Left forelimb (tissue), 1 donor: ENCODE measurements at regions not wholly inside any gene's neighbourhood (a gene's known extent, or its start where the extent isn't known, plus 50 kb on each side); places are given as distances from the start of the nearest gene placed in this dataset.

Experiments used
- DNase-seq: peaks from one replicate; pipeline ENCODE4 v3.0.0-alpha.2; 2018; ENCODE audit warnings: low spot score

DNA sequence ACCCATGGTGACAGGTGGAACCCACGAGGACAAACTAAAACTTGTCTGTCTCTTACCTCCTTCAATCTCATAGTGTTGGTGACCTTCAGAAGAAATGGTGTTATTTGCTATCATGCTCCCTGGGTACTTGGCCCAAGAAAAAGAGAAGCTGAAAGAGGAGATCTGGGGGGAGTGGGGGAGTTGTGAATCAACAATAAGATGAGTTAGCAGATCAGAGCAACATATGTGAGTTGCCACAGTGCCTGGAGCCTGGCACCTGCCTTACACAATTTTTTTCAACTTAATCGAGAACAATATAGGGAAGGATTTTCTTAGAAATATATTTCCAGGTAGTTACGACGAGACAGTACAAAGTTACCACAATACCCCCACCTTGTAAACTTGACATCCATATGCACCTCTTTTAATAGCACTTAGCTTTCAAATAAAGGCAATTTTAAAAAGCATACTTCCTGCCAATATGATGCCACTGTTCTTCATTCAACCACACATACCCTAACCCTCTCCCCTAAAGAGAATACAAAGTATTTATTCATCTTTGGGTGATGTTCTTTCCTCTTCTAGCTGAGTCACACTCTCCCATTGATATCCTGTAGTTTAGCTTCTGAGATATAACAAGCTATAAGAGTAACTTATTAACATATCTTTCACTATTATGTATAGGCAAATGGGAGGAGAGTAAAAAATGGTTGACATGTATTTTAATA, 424.1 kb upstream of the OR4E1 start:
- DNase-seq: no peak

DNA sequence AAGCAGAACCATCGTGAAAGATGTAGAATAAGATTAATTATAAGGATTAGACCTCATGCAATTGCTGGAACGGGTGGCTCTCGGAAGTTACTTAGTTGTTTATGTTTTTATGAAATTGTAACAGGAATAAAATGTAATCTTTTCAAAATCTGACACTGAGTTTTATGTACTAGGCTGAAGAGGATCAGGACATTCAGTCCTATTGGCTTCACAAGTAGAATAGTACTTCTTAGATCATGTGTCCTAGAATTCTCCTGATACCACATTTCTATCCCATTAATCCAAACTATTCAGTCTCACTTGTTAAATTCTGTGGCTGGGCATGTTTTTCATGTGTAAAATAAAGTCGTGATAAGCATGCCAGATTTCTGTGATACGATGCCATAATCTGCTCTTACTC, 423.5 kb upstream of the OR4E1 start:
- no peak for DNase-seq

DNA sequence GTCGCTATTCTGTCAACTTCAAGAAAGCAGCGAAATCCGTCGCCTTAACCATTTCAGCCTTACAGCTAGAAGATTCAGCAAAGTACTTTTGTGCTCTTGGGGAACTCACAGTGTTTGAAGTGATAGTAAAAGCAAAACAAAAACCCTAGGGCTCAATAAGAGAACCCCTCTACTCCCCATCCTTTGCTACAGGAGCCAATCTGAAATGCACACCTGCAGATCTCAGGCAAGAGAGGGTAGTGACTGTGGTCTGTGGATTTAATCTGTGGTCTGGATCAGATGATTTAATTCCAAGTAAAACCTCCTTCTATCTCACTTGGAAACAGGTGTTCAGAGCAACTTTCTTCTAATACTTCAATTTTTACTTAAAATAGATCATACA, 422.9 kb upstream of the OR4E1 start:
- DNase-seq: no peak

DNA sequence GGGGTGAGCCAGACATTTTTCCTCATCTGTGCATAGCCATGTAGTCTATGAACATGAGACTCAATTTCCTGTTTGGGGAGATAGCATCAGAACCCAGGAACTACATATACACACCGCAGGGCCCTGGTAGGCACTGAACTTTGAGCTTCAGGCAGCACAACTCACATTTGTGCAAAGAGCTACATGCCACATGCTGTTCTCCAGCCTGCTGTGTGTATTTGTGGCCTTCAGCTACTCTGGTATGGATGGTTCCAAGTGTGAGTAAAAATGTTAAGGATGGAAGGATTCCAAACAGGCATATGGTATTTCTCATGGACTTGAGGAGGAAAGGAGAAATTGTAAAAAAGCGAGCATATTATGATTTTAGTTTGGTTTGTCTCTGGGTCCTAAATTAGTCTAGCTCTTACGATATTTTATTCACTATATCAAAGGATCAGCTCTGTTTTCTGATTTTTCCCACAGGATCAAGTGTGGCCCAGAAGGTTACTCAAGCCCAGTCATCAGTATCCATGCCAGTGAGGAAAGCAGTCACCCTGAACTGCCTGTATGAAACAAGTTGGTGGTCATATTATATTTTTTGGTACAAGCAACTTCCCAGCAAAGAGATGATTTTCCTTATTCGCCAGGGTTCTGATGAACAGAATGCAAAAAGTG, 422.4 kb upstream of the OR4E1 start:
- no peak for DNase-seq

DNA sequence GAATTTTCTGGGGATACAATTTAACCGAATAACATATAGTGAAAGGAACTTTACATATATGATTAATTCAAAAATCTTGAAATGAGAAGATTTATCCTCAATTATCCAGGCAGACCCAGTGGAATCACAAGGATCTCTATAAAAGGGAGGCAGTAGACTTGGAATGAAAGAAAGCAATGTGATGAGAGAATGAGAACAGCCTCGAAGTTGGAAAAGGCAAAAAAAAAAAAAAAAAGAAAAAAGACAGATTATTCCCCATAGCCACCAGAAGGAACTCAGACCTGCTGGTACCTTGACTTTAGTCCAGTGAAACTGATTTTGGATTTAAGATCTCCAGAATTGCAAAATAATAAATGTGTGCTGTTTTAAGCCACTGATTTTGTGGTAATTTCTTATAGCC, 416.3 kb upstream of the OR4E1 start:
- no peak for DNase-seq

DNA sequence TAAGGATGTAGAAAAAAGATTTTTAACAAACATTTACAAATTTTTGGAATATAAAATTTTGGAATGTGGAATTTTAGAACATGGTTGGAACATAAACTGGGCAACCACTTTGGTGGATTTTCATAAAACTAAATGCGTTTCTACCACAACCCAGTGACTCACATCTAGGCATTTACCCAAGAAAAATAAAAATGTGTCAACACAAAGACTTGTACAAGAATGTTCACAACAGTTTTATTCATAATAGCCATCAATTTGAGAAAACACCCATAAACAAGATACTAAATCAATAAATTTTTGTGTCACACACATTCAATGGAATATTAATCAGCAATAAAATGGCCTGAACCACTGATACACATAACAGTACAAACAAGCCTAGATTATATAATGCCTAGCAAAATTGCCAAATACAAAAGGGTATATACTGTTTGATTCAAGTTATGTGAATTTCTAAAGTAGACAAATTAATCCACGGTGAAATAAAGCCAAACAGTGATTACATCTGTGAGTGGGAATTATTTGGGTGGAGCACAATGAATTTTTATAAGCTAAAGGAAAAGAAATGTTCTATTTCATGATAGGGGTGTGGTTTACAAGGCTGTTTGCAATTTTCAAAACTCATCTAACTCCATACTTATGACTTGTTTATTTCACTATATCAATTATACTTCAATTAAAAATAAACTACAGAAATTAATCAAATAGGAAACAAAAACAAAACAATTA, 415.2 kb upstream of the OR4E1 start:
- DNase-seq: no peak

DNA sequence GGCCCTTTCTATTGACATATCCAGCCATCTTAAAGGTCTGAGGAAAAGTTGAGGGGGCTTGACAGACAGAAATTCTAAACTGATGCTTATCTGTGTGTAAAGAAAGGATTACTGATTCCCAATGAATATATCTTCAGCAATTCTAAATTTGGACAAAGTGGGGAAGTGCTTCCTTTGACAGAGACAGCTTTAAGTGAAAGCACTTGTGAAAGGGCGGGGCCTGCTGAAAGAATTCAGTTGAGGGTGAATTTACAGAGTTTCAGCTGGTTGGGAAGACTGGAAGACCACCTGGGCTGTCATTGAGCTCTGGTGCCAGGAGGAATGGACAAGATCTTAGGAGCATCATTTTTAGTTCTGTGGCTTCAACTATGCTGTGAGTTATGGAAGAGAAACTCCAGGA, 412.5 kb upstream of the OR4E1 start:
- DNase-seq: no peak

DNA sequence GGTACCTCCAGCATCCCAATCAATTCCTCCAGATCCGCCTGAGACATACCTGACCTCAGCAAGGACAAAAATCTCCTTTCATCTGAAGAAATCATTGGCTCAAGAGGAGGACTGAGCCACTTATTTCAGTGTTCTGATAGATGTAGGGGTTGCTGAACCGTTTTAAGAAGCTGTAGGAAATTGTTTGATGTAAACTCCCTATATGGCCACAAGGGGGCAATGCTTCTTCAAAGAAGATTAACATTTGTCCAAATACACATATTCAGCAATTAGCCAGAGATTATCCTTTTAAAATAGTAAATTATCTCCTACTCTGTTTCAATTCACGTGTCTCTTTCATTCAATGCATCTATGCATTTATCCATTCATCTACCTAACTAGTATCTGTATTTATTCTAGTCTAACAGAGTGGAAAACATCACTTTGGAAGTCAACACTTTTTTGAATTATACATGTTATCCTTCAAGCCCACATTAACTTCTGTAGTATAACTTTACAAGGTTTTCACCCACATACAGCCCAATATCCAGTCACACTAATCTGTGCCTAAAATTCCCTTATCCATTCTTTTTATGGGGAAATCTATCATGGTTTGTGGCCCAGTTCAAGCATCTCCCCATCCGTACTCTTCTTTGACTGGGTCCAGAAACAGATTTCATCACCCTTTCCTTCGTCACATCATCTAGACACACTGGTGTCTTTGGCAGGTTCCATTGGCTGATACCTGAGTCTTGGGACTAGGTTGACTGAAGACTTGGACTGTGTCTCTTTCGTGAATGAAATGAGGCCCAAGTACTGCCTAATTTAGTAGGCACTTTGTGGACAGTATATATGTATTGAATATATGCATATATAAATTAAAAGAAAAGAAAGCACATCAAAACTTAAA, 411.0 kb upstream of the OR4E1 start:
- DNase-seq: no peak

DNA sequence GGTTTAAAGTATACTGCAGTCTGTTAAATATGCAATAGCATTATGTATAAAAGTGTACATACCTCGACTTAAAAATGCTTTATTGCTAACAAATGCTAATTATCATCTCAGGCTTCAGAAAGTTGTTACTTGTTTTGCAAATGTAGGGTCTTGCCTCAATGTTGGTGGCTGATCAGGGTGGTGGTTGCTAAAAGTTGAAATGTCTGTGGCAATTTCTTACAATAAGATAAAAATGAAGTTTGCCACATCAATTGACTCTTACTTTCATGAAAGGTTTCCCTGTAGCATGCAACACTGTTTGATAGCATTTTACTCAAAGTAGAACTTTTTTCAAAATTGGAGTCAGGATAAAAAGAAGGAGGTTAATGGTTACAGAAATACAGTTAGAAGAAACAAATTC, 407.7 kb upstream of the OR4E1 start:
- no peak for DNase-seq

DNA sequence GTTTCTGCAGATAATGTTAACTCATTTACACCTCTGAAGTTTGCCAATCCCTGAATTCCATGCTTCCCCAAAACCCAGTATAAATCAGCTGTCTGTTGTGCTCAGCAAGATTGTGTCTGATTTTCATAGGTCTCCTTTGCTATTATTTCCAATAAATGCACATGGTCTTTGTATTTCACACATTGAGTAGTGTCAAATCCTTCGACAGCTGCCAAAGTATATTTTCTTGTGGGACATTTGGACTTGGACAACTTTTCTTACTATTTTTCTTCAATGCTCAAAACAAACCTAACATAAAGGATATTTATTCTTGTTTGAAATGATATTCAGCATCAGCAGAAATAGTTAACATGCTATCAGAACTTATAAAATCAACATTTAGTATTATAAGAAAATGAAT, 406.1 kb upstream of the OR4E1 start:
- DNase-seq: no peak

DNA sequence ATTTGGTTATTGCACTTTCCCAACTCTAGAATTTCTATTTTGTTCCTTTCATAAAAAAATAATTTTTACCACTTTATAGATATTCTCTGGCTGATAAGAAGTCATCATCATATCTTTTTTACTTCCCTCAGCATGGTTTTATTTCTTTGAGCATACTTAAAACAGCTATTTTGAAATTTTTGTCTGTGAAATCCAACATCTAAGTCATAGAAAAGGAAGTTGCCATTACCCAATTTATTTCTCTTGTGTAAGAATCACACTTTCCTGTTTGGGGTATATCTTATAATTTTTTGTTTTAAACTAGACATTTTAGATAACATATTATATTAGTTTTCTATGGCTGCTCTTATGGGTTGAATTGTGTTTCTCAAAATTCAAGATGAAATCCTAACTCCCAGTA, 400.2 kb upstream of the OR4E1 start:
- no peak for DNase-seq

DNA sequence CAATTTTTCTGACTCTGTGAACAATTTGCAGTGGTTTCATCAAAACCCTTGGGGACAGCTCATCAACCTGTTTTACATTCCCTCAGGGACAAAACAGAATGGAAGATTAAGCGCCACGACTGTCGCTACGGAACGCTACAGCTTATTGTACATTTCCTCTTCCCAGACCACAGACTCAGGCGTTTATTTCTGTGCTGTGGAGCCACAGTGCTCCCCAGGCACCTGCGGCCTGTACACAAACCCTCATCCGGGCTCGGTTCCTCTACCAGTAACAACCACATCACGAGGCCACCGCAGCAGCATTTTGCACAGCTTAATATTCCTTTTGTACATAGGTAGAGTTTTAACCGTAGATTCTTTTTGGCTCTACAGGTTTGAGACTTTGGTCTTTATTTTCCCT, 397.4 kb upstream of the OR4E1 start:
- DNase-seq: no peak

DNA sequence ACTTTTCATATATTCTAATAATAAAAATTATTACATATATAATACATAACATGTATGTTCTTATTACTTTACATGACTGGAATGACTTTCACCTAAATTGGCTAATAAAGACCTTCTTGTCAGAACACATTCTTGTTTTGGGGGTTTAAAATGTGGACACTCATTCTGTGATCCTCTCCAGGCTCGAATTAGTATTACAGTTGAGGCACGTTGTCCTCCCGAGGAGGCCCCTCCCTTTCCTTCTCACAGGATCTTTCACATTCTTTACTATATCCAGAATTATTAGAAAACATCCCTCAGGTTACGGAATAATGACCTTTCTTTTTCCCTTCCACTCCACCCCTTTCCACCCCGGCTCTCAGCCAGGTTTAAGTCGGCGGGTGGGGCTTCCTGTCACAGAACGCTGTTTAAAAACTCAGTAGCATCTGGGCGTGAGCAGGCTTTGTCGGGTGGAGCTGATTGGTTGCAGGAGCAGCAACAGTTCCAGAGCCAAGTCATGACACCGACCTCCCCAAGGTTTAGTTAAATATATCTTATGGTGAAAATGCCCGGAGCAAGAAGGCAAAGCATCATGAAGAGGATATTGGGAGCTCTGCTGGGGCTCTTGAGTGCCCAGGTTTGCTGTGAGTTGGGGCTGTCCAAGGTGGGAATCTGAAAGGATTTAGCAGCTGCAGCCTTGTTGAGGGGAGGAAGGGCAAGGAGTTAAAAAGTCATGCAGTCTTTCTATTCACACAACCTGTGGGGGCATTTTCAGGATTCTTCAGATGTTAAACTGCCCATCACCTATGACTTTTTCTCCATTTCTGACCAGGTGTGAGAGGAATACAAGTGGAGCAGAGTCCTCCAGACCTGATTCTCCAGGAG, 396.7 kb upstream of the OR4E1 start:
- no peak for DNase-seq

DNA sequence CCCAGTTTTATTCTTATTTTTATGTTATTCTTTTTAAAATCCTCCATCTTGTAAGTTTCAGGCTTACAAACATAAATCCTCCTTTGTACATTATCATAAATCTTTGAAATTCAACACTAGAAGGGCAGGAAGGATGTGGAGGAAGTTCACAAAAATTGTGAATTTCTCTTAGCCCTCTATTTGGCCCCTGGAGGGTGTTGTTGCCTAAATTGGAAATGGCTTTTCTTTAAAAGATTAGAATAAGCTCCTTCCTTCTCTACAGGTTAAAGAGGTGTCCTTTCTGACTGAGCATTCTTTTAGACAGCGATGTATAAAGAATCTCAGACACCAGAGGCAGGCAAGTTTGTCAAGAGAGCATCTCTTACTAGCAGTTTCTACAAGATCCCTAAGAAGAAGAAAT, 391.7 kb upstream of the OR4E1 start:
- no peak for DNase-seq

DNA sequence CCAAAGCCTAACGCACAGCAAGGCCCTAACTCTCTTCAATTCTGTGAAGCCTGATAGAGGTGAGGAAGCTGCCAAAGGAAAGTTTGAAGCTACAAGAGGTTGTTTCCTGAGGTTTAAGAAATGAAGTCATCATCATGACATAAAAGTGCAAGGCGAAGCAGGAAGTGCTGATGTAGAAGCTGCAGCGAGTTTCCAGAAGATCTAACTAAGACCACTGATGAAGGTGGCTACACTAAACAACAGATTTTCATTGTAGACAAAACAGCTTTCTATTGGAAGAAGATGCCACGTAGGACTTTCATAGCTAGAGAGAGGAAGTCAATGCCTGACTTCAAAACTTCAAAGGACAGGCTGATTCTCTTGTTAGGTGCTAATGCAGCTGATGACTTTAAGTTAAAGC, 385.6 kb upstream of the OR4E1 start:
- no peak for DNase-seq

DNA sequence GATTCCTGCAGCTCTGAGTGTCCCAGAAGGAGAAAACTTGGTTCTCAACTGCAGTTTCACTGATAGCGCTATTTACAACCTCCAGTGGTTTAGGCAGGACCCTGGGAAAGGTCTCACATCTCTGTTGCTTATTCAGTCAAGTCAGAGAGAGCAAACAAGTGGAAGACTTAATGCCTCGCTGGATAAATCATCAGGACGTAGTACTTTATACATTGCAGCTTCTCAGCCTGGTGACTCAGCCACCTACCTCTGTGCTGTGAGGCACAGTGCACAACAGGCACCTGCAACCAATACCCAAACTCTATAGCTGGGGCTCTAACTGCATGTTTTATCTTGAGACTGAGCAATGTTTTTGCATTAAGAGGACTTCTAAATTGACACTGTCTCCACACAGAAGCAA, 379.2 kb upstream of the OR4E1 start:
- DNase-seq: no peak

DNA sequence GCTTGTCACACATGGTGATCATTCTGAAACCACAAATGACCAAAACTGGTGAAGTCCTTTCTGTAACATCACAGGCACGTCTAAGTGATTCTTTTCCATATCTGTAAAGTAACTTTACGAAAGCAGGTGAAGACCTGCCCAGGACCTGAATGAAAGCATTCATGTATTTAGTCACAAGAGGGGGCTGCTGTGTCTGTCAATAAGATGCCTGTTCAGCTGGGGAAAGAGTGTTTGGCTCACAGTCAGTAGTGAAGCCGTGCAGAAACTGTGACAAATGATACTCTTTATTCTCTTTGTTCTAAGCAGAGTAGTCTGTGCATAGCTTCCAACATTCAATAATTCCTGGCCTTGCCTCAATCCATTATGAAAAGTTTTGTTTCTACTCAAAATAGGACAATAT, 373.5 kb upstream of the OR4E1 start:
- DNase-seq: no peak

DNA sequence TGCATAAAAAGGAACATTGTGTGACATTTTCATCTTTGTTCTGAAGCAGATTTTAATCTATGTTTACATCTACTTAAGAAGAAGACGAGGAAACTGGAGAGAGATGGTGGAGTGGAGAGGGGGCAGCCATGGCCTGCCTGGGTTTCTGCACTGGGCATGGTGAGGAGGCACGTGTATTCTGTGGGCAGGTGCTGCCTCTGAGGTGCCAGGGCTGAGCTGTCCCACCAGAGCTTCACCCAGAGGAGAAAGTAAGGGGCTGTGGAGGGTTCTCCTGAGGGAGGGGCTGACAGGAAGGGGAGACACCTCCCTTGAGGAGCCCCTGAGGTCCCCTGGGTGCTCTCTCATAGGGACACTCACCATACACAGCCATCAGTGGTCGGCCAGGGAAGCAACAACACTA, 372.4 kb upstream of the OR4E1 start:
- no peak for DNase-seq

DNA sequence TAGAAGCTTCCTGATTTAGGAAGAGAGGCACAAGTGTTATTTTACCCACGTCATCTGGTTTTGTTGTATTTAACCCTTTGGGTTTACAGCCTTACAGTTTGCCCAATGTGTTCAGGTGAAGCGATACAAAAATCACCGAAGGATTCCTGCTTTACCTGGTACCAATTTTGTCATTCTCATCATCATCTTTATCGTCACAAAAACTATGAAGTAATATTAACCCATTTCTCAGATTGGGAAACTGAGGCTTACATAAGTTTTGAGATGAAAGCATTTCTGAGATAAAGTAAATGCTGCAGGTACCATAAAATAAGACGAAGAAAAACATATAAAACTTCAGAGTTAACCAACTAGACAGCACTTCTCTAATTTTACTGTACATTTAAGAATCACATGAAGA, 370.6 kb upstream of the OR4E1 start:
- DNase-seq: no peak

DNA sequence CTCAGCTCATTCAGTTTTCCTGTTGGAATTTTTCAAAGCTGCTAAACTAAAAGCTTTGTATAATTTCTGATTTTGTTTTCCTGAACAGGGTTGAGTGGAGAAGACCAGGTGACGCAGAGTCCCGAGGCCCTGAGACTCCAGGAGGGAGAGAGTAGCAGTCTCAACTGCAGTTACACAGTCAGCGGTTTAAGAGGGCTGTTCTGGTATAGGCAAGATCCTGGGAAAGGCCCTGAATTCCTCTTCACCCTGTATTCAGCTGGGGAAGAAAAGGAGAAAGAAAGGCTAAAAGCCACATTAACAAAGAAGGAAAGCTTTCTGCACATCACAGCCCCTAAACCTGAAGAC, 367.1 kb upstream of the OR4E1 start:
- no peak for DNase-seq

DNA sequence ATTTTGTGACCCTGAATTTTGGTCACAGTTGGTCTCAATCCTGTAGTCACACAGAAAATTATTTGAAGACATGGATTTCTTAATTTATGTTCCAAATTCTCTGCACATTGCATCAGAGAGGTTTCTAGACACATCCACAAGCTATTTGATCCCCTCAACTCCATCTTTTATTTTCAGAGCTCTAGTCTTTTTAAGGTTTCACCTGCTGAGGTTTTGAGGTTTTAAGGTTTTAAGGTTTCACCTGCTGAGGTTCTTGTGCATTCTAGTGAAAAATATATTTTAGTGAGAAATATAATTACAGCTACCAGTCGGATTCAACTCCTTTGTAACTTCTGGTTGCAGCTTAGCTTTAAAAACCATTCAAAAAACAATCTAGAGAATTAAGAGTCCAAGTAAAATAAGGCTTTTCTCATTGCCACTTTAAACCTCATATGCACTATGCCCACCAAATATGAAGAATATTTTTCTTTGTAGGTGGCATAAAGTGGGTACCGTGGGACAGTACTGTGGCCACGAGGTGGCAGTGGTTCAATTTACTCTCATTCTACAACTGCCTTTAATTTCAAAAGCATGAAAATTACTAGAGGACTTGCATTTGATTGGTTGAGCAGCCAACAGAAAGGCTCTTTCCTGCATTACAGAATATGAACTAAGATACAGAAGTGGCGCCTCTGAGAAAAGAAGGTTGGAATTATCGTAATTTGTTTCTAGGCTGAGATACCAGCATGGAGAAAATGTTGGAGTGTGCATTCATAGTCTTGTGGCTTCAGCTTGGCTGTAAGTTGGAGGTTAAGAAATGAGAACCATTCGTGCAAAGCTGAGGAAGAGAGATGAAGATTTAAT, 366.5 kb upstream of the OR4E1 start:
- DNase-seq: no peak
